Activated CD4-positive, alpha-beta T cell treated with anti-CD3 and anti-CD28 coated beads, Interleukin-2, amount 10 ng/mL, durations not matched to agents 7 days and 5 days (primary cell): ENCODE measurements at regions not wholly inside any gene's neighbourhood (a gene's known extent, or its start where the extent isn't known, plus 50 kb on each side); places are given as distances from the start of the nearest gene placed in this dataset.

Experiments used
- CTCF ChIA-PET: fragments of 350-600 bp; sonication (Branson Sonifier 250); formaldehyde crosslinking; loops from one replicate; lab custom pipeline; 2021; ENCODE audit warnings: antibody characterized with exemption; lab: Charles Lee
- POLR2A ChIA-PET: fragments of 350-600 bp; sonication (Branson Sonifier 250); formaldehyde crosslinking; loops from one replicate; lab custom pipeline; 2021; ENCODE audit warnings: antibody characterized with exemption; lab: Charles Lee
- DNase-seq: peaks from one replicate; pipeline ENCODE4 v3.0.0-alpha.2; 2020
- H3K27ac Mint-ChIP-seq: one replicate; pipeline ENCODE4 v1.8.0; 2021; ENCODE audit warnings: mild to moderate bottlenecking, moderate library complexity, mixed read lengths
- H3K27me3 Mint-ChIP-seq: one replicate; pipeline ENCODE4 v1.8.0; 2021; ENCODE audit warnings: mixed read lengths
- H3K36me3 Mint-ChIP-seq: one replicate; pipeline ENCODE4 v1.8.0; 2021; ENCODE audit warnings: low read depth, mixed read lengths
- H3K4me1 Mint-ChIP-seq: one replicate; pipeline ENCODE4 v1.8.0; 2021; ENCODE audit warnings: mixed read lengths
- H3K4me3 Mint-ChIP-seq: one replicate; pipeline ENCODE4 v1.8.0; 2021; ENCODE audit warnings: mild to moderate bottlenecking, moderate library complexity, mixed read lengths
- H3K9me3 Mint-ChIP-seq: one replicate; pipeline ENCODE4 v1.8.0; 2021; ENCODE audit warnings: mixed read lengths

DNA sequence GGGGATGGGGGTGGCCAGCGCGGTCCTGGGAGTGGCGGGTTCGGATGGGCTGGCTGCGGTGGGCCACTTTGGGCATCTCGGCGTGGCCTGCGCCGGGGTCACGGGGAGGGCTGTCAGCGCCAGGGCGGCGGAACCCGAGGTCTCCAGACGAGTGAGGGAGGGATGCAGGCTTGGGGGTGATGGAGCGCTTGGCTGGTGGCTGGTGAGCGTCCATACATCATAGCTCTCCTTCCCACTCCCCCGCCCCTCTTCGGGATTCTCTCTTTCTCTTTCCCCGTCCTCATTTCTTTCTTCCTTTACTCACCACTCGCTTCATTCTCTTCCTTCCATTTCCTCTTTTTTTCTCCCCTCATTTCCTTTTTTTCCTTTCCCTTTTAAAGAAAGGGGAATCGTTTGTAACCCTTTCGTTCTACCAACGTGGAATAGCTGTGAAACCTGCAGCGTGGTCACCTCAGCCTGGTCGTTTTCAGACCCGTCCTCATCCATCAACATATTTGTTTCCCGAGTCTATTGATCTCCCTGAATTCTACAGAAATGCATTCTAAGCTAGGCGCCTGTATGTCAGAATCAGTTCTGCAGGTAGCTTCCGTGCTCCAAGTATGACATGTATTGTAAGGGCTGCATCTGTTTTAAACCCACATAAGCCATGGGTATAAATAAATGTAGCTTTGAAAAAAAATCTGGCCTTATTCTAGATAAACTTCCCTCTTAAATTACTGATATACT, 260.3 kb upstream of the E2F7 start:
- CTCF ChIA-PET: no interaction called here
- H3K27me3 Mint-ChIP-seq: peaks cover 47% of the 10 kb centered on the region

DNA sequence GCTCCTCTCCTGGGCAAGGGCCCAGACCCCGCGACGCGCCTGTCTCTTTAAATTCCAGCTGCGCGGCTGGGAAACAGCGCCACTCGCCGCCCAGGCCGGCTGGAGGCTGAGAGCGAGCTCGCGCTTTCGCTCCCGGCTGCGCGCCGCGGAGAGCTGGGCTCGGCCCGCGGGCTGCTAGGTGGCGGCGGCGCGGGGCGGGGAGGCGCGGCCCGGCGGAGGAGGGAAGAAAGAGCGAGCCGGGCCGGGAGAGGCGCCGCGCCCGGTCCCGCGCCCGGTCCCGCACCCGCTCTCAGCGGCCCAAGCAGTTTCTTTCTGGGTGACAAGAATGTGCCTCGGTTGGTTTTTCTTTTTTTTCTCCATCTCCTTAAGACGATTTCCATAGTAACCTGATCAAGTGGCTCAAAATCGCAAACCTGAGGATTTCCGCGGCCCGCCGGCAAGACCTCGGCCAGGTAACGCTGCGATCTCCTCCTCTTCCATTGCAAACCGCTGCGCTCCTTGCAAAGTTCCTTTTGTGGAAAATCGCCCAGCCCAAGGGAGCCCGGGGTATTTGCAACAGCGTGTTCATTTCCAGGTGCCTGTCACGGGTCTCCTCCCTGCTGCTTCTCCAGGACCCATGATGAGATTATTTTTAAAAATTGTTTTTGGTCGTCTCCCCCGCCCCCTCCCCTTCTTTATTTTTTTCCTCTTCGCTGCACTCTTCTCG, 259.5 kb upstream of the E2F7 start:
- Mint-ChIP-seq H3K27me3 (peaks cover 47% of the 10 kb centered on the region), H3K4me1 (peaks cover 10% of the 10 kb centered on the region), H3K9me3 (no peaks in the 10 kb centered on the region), H3K27ac (no peak overlapping the region), H3K4me3 (peak overlapping the region; percentile 53), H3K36me3 (no peaks in the 10 kb centered on the region)
- DNase-seq: peak; percentile 32
- CTCF ChIA-PET: interaction anchor here (1.1 kb wide), 1 partner anchor 10 kb away, joined by 3 read pairs; no protein-coding TSS in a partner anchor
- POLR2A ChIA-PET: no interaction called here

More for the DNA sequence above, 260.3 kb upstream of the E2F7 start:
- no peak for DNase-seq
- Mint-ChIP-seq H3K9me3 (no peaks in the 10 kb centered on the region), H3K4me3 (peak overlapping the region; percentile 53), H3K4me1 (peaks cover 10% of the 10 kb centered on the region), H3K36me3 (no peaks in the 10 kb centered on the region), H3K27ac (no peak overlapping the region)
- POLR2A ChIA-PET: no interaction called here

DNA sequence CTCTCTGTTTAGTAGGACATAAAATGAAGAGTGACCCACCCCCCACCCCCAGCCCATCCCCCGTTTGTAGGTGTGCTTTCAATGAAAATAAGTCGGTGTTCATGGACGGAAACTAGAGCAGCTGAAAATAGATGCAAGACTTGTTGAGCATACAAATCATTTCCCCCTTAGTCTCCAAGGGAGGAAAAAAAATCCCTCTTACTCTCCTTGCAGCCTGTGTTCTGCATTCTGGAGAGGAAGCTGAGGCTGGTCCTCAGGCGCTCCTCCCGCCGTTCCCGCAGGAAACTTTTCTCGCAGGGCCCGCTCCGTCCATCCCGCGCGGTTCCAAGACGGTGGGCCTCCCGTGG, 259.0 kb upstream of the E2F7 start:
- no peak for DNase-seq
- H3K27me3 Mint-ChIP-seq: peaks cover 47% of the 10 kb centered on the region
- H3K4me1 Mint-ChIP-seq: peaks cover 10% of the 10 kb centered on the region
- POLR2A ChIA-PET: no interaction called here
- no peak overlapping the region for H3K4me3 Mint-ChIP-seq
- CTCF ChIA-PET: interaction anchor here (1.1 kb wide), 1 partner anchor 10 kb away, joined by 3 read pairs; no protein-coding TSS in a partner anchor
- no peak overlapping the region for H3K27ac Mint-ChIP-seq
- no peaks in the 10 kb centered on the region for H3K36me3 Mint-ChIP-seq
- no peaks in the 10 kb centered on the region for H3K9me3 Mint-ChIP-seq

DNA sequence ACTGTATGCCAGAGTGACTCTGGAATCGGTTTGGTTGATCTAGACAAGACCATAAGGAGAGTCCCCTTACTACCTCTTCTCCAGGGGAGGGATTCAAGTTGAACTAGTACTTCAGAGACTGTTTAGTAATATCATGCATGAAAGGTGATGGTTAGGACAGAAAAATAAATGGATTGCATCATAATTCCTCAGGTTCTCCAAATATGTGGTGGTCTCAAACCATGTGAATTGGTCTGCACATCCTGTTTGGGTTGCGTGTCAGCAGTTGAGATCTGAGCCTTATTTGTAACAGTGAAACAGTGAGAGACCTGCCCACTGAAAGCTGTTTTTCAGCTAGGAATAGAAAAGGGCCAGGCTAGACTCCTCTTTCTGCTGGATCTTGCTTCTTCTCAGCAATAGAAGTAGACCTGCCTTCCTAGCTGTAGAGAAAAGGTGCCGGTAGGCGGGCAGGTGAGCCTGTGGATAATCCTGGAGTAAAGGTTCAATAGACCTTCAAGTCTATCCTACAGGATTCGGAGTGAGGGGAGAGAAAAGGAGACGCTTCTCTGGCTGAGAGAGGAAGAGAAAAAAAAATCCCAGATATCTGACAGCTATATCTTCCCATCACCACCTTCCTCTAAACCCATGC, 258.5 kb upstream of the E2F7 start:
- Mint-ChIP-seq H3K4me3 (peak overlapping the region; percentile 26), H3K4me1 (peaks cover 10% of the 10 kb centered on the region), H3K36me3 (no peaks in the 10 kb centered on the region), H3K27ac (no peak overlapping the region), H3K9me3 (no peaks in the 10 kb centered on the region), H3K27me3 (peaks cover 47% of the 10 kb centered on the region)
- no peak for DNase-seq
- ChIA-PET POLR2A (no interaction called here), CTCF (interaction anchor here (1.1 kb wide), 1 partner anchor 11 kb away, joined by 3 read pairs; no protein-coding TSS in a partner anchor)

DNA sequence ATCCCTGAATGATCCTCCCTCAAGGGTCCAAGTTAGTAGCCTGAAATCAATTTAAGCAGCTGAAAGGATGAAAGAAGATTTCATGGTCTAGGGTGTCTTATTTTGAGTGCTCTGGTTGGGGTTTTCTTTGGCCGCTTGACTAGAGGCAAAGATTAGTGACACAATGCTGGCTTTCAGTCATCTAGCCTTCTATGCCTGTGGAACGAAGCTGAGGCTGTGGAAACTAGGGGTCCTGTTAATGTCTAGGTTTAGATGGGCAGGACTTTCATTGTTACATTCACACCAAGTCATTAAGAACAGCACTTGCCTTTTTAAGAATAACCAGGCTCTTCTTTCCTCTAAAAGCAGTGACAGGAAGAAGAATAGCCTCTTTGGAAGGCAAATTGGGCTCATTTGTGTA, 253.8 kb upstream of the E2F7 start:
- no peaks in the 10 kb centered on the region for H3K9me3 Mint-ChIP-seq
- ChIA-PET CTCF (no interaction called here), POLR2A (no interaction called here)
- H3K27me3 Mint-ChIP-seq: peaks cover 19% of the 10 kb centered on the region
- H3K36me3 Mint-ChIP-seq: no peaks in the 10 kb centered on the region
- no peak overlapping the region for H3K27ac Mint-ChIP-seq
- no peak for DNase-seq
- no peak overlapping the region for H3K4me3 Mint-ChIP-seq
- peaks cover 1% of the 10 kb centered on the region for H3K4me1 Mint-ChIP-seq

DNA sequence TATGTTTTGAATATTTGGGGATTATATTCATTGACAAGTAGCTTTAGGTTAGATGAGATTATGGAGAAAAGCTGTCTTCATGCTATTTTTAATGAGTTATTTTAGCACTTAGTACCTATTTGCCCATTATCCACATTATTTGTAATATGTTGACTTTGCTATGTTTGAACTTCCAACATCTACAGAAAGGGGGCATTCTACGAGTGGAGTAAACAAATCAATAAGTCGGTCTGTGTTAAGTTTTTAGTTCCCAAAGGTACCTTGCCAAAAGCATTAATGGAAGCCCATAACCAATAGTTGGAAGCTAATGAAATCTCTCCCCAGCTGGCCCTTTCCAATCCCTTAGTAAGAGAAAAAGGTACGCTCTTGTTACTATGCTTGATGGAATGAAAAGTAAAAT, 250.0 kb upstream of the E2F7 start:
- CTCF ChIA-PET: interaction anchor here (0.7 kb wide), 1 partner anchor 72 kb away, joined by 3 read pairs; no protein-coding TSS in a partner anchor

DNA sequence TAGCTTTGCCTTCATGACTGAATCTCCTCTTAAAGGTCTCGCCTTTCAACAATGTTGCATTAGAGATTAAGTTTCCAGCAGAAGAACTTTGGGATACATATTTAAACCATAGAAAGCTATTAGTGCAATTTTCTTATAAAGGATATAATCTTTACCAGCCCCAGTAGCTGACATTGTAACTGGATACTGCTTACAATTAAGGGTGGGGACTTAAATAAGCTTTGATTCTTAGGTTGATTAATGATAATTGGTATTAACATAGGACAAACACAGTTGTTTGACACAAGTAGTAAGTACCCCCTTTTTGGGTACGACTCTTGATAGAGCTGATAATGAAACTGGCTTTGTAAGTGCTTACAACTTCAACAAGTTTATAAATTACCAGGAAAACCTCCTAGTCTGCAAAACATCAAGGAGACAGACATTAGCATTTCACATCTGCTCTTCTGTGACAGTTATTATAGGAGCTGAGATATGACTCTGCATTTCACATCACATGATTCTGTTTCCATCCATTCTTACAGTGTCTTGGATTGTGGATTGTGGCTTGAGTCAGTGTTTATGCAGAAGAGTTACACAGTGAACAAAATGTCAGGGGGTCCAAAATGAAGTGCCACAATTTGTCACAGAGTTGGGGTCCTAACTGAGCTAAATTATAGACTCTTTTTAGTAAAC, 249.1 kb upstream of the E2F7 start:
- POLR2A ChIA-PET: no interaction called here
- no peaks in the 10 kb centered on the region for H3K4me1 Mint-ChIP-seq
- no peaks in the 10 kb centered on the region for H3K9me3 Mint-ChIP-seq
- no peak overlapping the region for H3K27ac Mint-ChIP-seq
- H3K4me3 Mint-ChIP-seq: no peak overlapping the region
- no peak for DNase-seq
- CTCF ChIA-PET: no interaction called here
- H3K36me3 Mint-ChIP-seq: no peaks in the 10 kb centered on the region
- H3K27me3 Mint-ChIP-seq: peaks cover 3% of the 10 kb centered on the region

More for the DNA sequence above, 250.0 kb upstream of the E2F7 start:
- POLR2A ChIA-PET: no interaction called here
- Mint-ChIP-seq H3K4me1 (no peaks in the 10 kb centered on the region), H3K4me3 (no peak overlapping the region), H3K36me3 (no peaks in the 10 kb centered on the region), H3K27me3 (peaks cover 3% of the 10 kb centered on the region), H3K9me3 (no peaks in the 10 kb centered on the region), H3K27ac (no peak overlapping the region)
- no peak for DNase-seq

DNA sequence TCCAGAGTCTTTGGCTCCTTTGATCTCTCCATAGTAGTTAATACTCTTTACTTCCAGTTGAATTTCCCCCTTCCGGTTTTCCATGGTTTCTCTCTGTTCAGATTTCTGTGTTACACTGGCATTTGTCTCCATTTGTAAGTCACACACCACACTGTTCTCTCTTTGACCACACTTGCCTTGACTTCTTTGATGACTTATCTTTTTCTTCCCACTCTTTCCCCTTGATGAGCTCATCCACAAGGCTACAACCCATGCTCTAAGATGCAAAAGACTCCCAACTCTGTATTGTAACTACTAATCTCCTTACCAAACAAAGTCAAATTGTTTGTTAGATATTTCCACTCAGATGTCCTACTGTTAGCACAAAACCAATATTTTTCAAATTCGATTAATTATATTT, 242.7 kb upstream of the E2F7 start:
- Mint-ChIP-seq H3K27me3 (peaks cover 2% of the 10 kb centered on the region), H3K27ac (no peak overlapping the region), H3K4me1 (no peaks in the 10 kb centered on the region), H3K4me3 (no peak overlapping the region), H3K36me3 (no peaks in the 10 kb centered on the region), H3K9me3 (no peaks in the 10 kb centered on the region)
- no peak for DNase-seq
- ChIA-PET CTCF (interaction anchor here (0.6 kb wide), 1 partner anchor 176 kb away, joined by 3 read pairs; no protein-coding TSS in a partner anchor), POLR2A (no interaction called here)

DNA sequence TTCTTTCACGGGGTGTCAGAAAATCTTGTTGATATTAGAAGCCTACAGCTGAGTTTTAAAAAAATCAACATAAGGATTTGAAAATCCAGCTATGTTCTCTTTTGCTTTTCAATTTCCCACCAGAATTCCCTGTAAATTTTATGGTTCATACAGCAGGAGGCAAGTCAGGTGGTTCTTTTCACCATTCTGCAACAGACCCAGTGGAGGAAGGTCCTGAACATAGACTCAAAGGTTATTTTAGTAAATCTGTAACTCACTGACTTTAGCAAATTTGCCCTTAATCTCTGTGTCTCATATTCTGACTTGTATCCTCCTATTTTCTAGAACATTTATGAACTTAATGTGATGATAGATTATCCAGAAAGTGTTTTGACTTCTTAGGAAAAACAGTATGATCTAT, 235.4 kb upstream of the E2F7 start:
- no peaks in the 10 kb centered on the region for H3K27me3 Mint-ChIP-seq
- no peaks in the 10 kb centered on the region for H3K36me3 Mint-ChIP-seq
- no peak overlapping the region for H3K27ac Mint-ChIP-seq
- H3K9me3 Mint-ChIP-seq: no peaks in the 10 kb centered on the region
- CTCF ChIA-PET: no interaction called here
- no peaks in the 10 kb centered on the region for H3K4me1 Mint-ChIP-seq
- no peak overlapping the region for H3K4me3 Mint-ChIP-seq
- no peak for DNase-seq
- POLR2A ChIA-PET: no interaction called here

DNA sequence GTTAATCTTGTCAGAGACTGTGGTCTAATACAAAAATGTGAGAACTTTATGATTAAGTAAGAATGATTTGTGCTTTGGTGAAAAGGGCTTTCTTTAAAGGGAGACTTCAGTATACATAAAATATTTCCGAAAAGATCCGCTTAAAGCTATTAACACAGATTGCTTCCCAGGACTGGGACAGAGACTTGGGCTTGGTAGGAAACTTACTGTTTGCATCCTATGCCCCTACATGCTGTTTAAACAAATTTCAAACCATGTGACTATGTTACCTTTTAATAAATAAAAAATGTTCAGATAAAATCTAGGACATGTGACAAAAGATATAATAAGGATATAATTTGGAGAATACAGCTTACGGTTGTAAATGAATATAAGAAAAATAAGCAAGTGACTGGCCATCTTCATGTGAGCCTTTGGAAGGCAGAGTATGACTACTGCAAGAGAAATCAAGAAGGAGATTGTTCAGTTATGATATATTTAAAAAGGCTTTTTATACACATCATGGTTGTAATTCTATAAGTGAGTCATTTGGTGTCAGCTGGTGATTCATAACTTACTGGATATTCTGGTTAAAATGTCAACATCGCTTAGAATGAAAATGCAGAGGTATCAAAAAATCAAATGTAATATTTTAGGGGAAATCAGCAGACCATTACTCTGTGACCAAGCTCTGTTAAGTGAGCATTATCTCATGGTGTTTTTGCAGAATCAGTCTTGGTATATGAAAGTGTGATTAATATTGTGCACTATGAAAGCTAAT, 234.7 kb upstream of the E2F7 start:
- Mint-ChIP-seq H3K9me3 (no peaks in the 10 kb centered on the region), H3K36me3 (no peaks in the 10 kb centered on the region), H3K4me1 (no peaks in the 10 kb centered on the region), H3K27ac (no peak overlapping the region), H3K27me3 (no peaks in the 10 kb centered on the region), H3K4me3 (no peak overlapping the region)
- no peak for DNase-seq
- ChIA-PET POLR2A (no interaction called here), CTCF (no interaction called here)

DNA sequence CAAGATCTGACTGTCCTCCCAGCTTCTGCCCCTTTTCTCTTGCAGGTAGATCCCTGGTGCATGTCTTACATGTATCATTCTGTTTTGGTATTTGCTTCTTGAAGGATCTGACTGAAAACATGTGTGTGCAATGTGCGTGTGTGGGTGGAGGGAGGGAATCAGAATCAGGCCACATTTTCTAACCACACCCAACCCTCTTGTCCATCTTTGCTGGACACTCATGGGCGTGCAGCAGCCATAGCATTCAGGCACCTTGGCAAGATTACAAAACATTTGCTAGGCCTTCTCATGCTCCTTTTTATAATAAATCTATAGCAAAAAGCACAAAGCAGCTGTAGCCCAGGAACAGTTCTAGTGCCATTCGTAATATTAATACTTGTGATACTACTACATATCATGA, 233.6 kb upstream of the E2F7 start:
- ChIA-PET CTCF (no interaction called here), POLR2A (no interaction called here)
- Mint-ChIP-seq H3K27me3 (no peaks in the 10 kb centered on the region), H3K4me1 (no peaks in the 10 kb centered on the region), H3K36me3 (no peaks in the 10 kb centered on the region), H3K4me3 (no peak overlapping the region), H3K9me3 (no peaks in the 10 kb centered on the region), H3K27ac (no peak overlapping the region)
- DNase-seq: no peak

DNA sequence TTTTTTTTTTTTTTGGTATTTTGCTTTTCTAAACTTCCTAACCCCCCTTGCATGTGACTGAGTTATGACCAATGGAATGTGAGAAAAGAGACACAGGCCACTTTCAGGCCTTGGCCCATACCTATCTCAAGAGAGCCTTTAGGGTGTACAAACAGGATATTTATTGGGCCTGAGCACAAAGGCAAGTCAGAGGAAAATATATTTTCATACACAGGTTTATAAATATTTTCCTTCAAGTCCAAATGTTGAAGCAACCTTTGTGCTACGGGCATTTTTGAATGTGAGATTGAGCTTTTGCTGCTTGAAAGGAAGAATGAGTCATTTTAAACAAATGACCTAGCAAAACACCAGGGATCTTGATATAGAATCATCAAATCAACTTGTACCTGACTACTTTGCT, 228.6 kb upstream of the E2F7 start:
- Mint-ChIP-seq H3K27ac (no peak overlapping the region), H3K36me3 (no peaks in the 10 kb centered on the region), H3K9me3 (no peaks in the 10 kb centered on the region), H3K27me3 (no peaks in the 10 kb centered on the region), H3K4me3 (no peak overlapping the region), H3K4me1 (no peaks in the 10 kb centered on the region)
- DNase-seq: no peak
- ChIA-PET POLR2A (no interaction called here), CTCF (no interaction called here)
